Endothelial cell of umbilical vein (primary cell): ENCODE measurements at regions not wholly inside any gene's neighbourhood (a gene's known extent, or its start where the extent isn't known, plus 50 kb on each side); places are given as distances from the start of the nearest gene placed in this dataset.

Experiments
- BruUV-seq: library from RNA; stranded (reverse); fragments of 400-500 nt; replicated peaks from 2 replicates; lab custom pipeline; 2021; lab: Mats Ljungman, UMichigan
- CTCF ChIA-PET: fragments of 300-600, 350-600 bp; sonication (Branson Sonifier 250); formaldehyde crosslinking; loops from one replicate; lab custom pipeline; 2021; ENCODE audit warnings: antibody characterized with exemption, inconsistent platforms; lab: Charles Lee
- POLR2A ChIA-PET: fragments of 300-600, 350-600 bp; sonication (Branson Sonifier 250); formaldehyde crosslinking; loops from one replicate; lab custom pipeline; 2021; ENCODE audit warnings: antibody characterized with exemption, inconsistent platforms; lab: Charles Lee
- DNase-seq: peaks from one replicate; pipeline ENCODE4 v3.0.0-alpha.2; 2011; ENCODE audit warnings: low read depth, low spot score
- FAIRE-seq: peaks from 2 replicates; lab custom pipeline; 2011; peaks lifted over from hg19 to GRCh38; lab: Jason Lieb, UNC
- H2AFZ ChIP-seq: 2 replicates; pipeline ENCODE4 v1.6.0; 2012; ENCODE audit warnings: low read depth, low read length, control low read depth, inconsistent platforms
- H3K27ac ChIP-seq: 2 replicates; pipeline ENCODE4 v1.5.1; 2011; ENCODE audit warnings: low read depth, mild to moderate bottlenecking, control low read depth, low read length, moderate library complexity; ENCODE audit not compliant: insufficient read depth
- H3K27me3 ChIP-seq, 2 experiments: 2 replicates each; pipeline versions ENCODE4 v1.6.0 to v1.6.1; 2011; ENCODE audit warnings: low read length in 2 of 2, mixed read lengths in 1 of 2; ENCODE audit not compliant: control insufficient read depth in 2 of 2, insufficient read depth in 2 of 2
- H3K36me3 ChIP-seq, 2 experiments: 2 replicates in 1 of 2; 3 replicates in 1 of 2; pipeline ENCODE4 v1.5.1; 2011; ENCODE audit warnings: low read length in 2 of 2, mild to moderate bottlenecking in 1 of 2, moderate library complexity in 1 of 2; ENCODE audit not compliant: control insufficient read depth in 2 of 2, insufficient read depth in 2 of 2; ENCODE audit errors: extremely low read depth in 1 of 2
- H3K4me1 ChIP-seq: 3 replicates; pipeline ENCODE4 v1.5.1; 2011; ENCODE audit warnings: mild to moderate bottlenecking, low read length; ENCODE audit not compliant: control insufficient read depth, insufficient read depth; ENCODE audit errors: extremely low read depth
- H3K4me2 ChIP-seq: 2 replicates; pipeline ENCODE4 v1.6.1; 2011; ENCODE audit warnings: low read length, control low read depth, mixed read lengths; ENCODE audit not compliant: insufficient read depth
- H3K4me3 ChIP-seq, 3 experiments: fragments of 200-600 bp in 1 of 3; sonication (generic), shearing (Covaris generic) in 1 of 3; replicated peaks in 1 of 3; 2 replicates each; pipeline ENCODE4 v1.5.1; 2011 to 2016; ENCODE audit warnings: control low read depth in 3 of 3, low read length in 3 of 3, mild to moderate bottlenecking in 2 of 3, inconsistent platforms in 1 of 3, low read depth in 1 of 3, moderate library complexity in 1 of 3; ENCODE audit not compliant: insufficient read depth in 1 of 3
- H3K79me2 ChIP-seq: 2 replicates; pipeline ENCODE4 v1.6.0; 2012; ENCODE audit warnings: low read length, inconsistent platforms; ENCODE audit not compliant: control insufficient read depth, insufficient read depth
- H3K9ac ChIP-seq: replicated peaks from 2 replicates; pipeline ENCODE3; 2011; ENCODE audit warnings: low read length, control low read depth; ENCODE audit not compliant: insufficient read depth; ENCODE audit errors: extremely low read depth
- H3K9me1 ChIP-seq: replicated peaks from 3 replicates; pipeline ENCODE4 v1.6.0; 2011; ENCODE audit warnings: mild to moderate bottlenecking, low read length; ENCODE audit not compliant: control insufficient read depth, insufficient read depth; ENCODE audit errors: extremely low read depth
- H3K9me3 ChIP-seq: replicated peaks from 2 replicates; pipeline ENCODE4 v1.5.1; 2012; ENCODE audit warnings: low read length, inconsistent platforms; ENCODE audit not compliant: control insufficient read depth, insufficient read depth
- H4K20me1 ChIP-seq: replicated peaks from 2 replicates; pipeline ENCODE3; 2011; ENCODE audit warnings: mild to moderate bottlenecking, low read length; ENCODE audit not compliant: control insufficient read depth, insufficient read depth; ENCODE audit errors: extremely low read depth
- CTCF ChIP-seq, 2 donors: IDR thresholded peaks; 1 replicate in 1 of 2; 2 replicates in 1 of 2; pipeline ENCODE4 v1.5.1; 2011; ENCODE audit warnings: low read length in 2 of 2, mild to moderate bottlenecking in 2 of 2, moderate library complexity in 2 of 2, control low read depth in 1 of 2, inconsistent platforms in 1 of 2, low read depth in 1 of 2; ENCODE audit not compliant: insufficient read depth in 1 of 2; ENCODE audit errors: extremely low read depth in 1 of 2
- EZH2 ChIP-seq: IDR thresholded peaks from 2 replicates; pipeline ENCODE4 v1.6.1; 2012; ENCODE audit warnings: borderline replicate concordance, low read depth, mild to moderate bottlenecking, moderate library complexity, low read length, inconsistent platforms; ENCODE audit not compliant: severe bottlenecking
- FOS ChIP-seq: IDR thresholded peaks from 2 replicates; pipeline ENCODE4 v1.6.1; 2011; ENCODE audit warnings: mild to moderate bottlenecking, low read length, moderate library complexity, borderline replicate concordance; ENCODE audit not compliant: insufficient read depth
- GATA2 ChIP-seq: IDR thresholded peaks from 2 replicates; pipeline ENCODE4 v1.7.0; 2011; ENCODE audit warnings: low read depth, mild to moderate bottlenecking, moderate library complexity, mixed read lengths, low read length; ENCODE audit not compliant: insufficient read length, insufficient read depth
- JUN ChIP-seq: IDR thresholded peaks from 2 replicates; pipeline ENCODE4 v1.6.1; 2011; ENCODE audit warnings: borderline replicate concordance, low read depth; ENCODE audit not compliant: insufficient read length, insufficient read depth
- MAX ChIP-seq: IDR thresholded peaks from 2 replicates; pipeline ENCODE4 v1.6.1; 2011; ENCODE audit not compliant: insufficient read depth, insufficient read length
- MYC ChIP-seq: IDR thresholded peaks from one replicate; pipeline ENCODE4 v1.6.1; 2011; ENCODE audit warnings: mild to moderate bottlenecking, low read depth, low read length
- POLR2A ChIP-seq: IDR thresholded peaks from 2 replicates; pipeline ENCODE4 v1.6.1; 2012; ENCODE audit warnings: low read depth, mild to moderate bottlenecking, control low read depth, low read length
- POLR2AphosphoS5 ChIP-seq: IDR thresholded peaks from 2 replicates; pipeline ENCODE4 v1.6.1; 2012; ENCODE audit warnings: low read depth, mild to moderate bottlenecking, control low read depth, low read length, moderate library complexity; ENCODE audit not compliant: insufficient read depth
- dilution Hi-C: fragments of 300-500 bp; cut with MboI; formaldehyde crosslinking; loops from one replicate; pipeline ENCODE4 v1.15.0; 2019; ENCODE audit warnings: low sequenced_read_pairs; ENCODE audit not compliant: extremely low pct_ligation_motif_present
- intact Hi-C: fragments of 100-400 bp; cut with micrococcal nuclease; formaldehyde crosslinking; loops from one replicate; pipeline ENCODE4 v1.10.0; 2022

- DNase-seq (no peak), FAIRE-seq (no peak)
- POLR2A ChIA-PET: no interaction called here
- intact Hi-C loops (no loop called here), dilution Hi-C loops (no loop called here)
- CTCF ChIA-PET: no interaction called here
- BruUV-seq: no TSS peak
- H3K27me3 ChIP-seq: peaks cover 2 to 4% of the 10 kb centered on the region in 2 experiments
- no peaks in the 10 kb centered on the region for H3K36me3 ChIP-seq
- no peaks in the 10 kb centered on the region for H3K9me3 ChIP-seq
- H3K27ac ChIP-seq: no peak overlapping the region
- H3K4me2 ChIP-seq: no peak overlapping the region
- no peak overlapping the region for H3K9ac ChIP-seq
- no peaks in the 10 kb centered on the region for H3K9me1 ChIP-seq
- H4K20me1 ChIP-seq: no peaks in the 10 kb centered on the region
- TF ChIP-seq POLR2A (no peak), EZH2 (no peak), POLR2AphosphoS5 (no peak), MAX (no peak), GATA2 (no peak), JUN (no peak), MYC (no peak), CTCF (IDR thresholded peaks at IDR 0.05; ENCODE audit: extremely low read depth in 1 of 2, insufficient read depth in 1 of 2, low read depth in 1 of 2, low read length in 2 of 2) (no peak), FOS (no peak)
- no peak overlapping the region for H2AFZ ChIP-seq
- no peak overlapping the region for H3K4me3 ChIP-seq
- H3K4me1 ChIP-seq: no peaks in the 10 kb centered on the region
- H3K79me2 ChIP-seq: no peaks in the 10 kb centered on the region
Measured at GRCh38 chr17:68657576-68657975, 56.4 kb upstream of the FAM20A start.
